GM18909 (cell line): ENCODE measurements at regions not wholly inside any gene's neighbourhood (a gene's known extent, or its start where the extent isn't known, plus 50 kb on each side); places are given as distances from the start of the nearest gene placed in this dataset.

Source experiments
- ATAC-seq: cut with Tn5 transposase; IDR thresholded peaks from one replicate; pipeline ENCODE4 v1.9.1; 2021; ENCODE audit warnings: mild to moderate bottlenecking; ENCODE audit not compliant: unreplicated experiment, poor library complexity

GRCh38 chr5:62701036-62701435 is 122.4 kb downstream of the LRRC70 start:
- no peak for ATAC-seq

- ATAC-seq = no peak
These were observed 120.1 kb downstream of the LRRC70 start for GRCh38 chr5:62698756-62699155.

- ATAC-seq = no peak
These were observed 116.7 kb downstream of the LRRC70 start for GRCh38 chr5:62695274-62695673.

GRCh38 chr5:62692946-62693713 is 114.5 kb downstream of the LRRC70 start:
- no peak for ATAC-seq

GRCh38 chr5:62691946-62692345 is 113.3 kb downstream of the LRRC70 start:
- ATAC-seq = no peak

GRCh38 chr5:62690421-62690820 is 111.8 kb downstream of the LRRC70 start:
- ATAC-seq = peak; percentile 13

GRCh38 chr5:62689599-62690368 is 111.2 kb downstream of the LRRC70 start:
- ATAC-seq = peak; percentile 46

GRCh38 chr5:62686692-62687091 is 108.1 kb downstream of the LRRC70 start:
- ATAC-seq = no peak

GRCh38 chr5:62685221-62685620 is 106.6 kb downstream of the LRRC70 start:
- ATAC-seq = no peak

- ATAC-seq = no peak
These were observed 105.7 kb downstream of the LRRC70 start for GRCh38 chr5:62684310-62684709.

GRCh38 chr5:62682059-62682458 is 103.4 kb downstream of the LRRC70 start:
- no peak for ATAC-seq

GRCh38 chr5:62681117-62681850 is 102.7 kb downstream of the LRRC70 start:
- ATAC-seq = no peak

GRCh38 chr5:62680121-62680520 is 101.5 kb downstream of the LRRC70 start:
- ATAC-seq = no peak
